Keratinocyte (primary cell): ENCODE measurements at regions not wholly inside any gene's neighbourhood (a gene's known extent, or its start where the extent isn't known, plus 50 kb on each side); places are given as distances from the start of the nearest gene placed in this dataset.

Experiments
- DNase-seq: peaks from one replicate; pipeline ENCODE4 v3.0.0-alpha.2; 2011; ENCODE audit warnings: low read depth, missing footprints, low spot score
- FAIRE-seq: peaks from 2 replicates; lab custom pipeline; 2011; peaks lifted over from hg19 to GRCh38; lab: Jason Lieb, UNC
- H2AFZ ChIP-seq: 2 replicates; pipeline ENCODE4 v1.6.0; 2012; ENCODE audit warnings: low read length, control low read depth, inconsistent platforms; ENCODE audit not compliant: control insufficient read depth
- H3K27ac ChIP-seq: 2 replicates; pipeline ENCODE4 v1.5.1; 2011; ENCODE audit warnings: low read length; ENCODE audit not compliant: control insufficient read depth, insufficient read depth
- H3K27me3 ChIP-seq: 3 replicates; pipeline ENCODE4 v1.6.0; 2011; ENCODE audit warnings: low read length; ENCODE audit not compliant: control insufficient read depth, insufficient read depth; ENCODE audit errors: extremely low read depth
- H3K36me3 ChIP-seq, 2 experiments: 2 replicates in 1 of 2; 3 replicates in 1 of 2; pipeline ENCODE4 v1.5.1; 2011; ENCODE audit warnings: low read length in 2 of 2, mild to moderate bottlenecking in 1 of 2; ENCODE audit not compliant: control insufficient read depth in 2 of 2, insufficient read depth in 2 of 2; ENCODE audit errors: extremely low read depth in 1 of 2
- H3K4me1 ChIP-seq: 3 replicates; pipeline ENCODE4 v1.5.1; 2011; ENCODE audit warnings: low read length; ENCODE audit not compliant: control insufficient read depth, insufficient read depth; ENCODE audit errors: extremely low read depth
- H3K4me2 ChIP-seq: 3 replicates; pipeline ENCODE4 v1.6.0; 2011; ENCODE audit warnings: low read depth, low read length; ENCODE audit not compliant: control insufficient read depth, insufficient read depth; ENCODE audit errors: extremely low read depth
- H3K4me3 ChIP-seq, 3 experiments: fragments of 200-600 bp in 1 of 3; sonication (generic) in 1 of 3; 2 replicates in 2 of 3; 3 replicates in 1 of 3; pipeline ENCODE4 v1.5.1; 2011 to 2016; ENCODE audit warnings: low read length in 3 of 3, mild to moderate bottlenecking in 3 of 3, control low read depth in 2 of 3, inconsistent platforms in 1 of 3, low read depth in 1 of 3, mixed read lengths in 1 of 3, mixed run types in 1 of 3, moderate library complexity in 1 of 3; ENCODE audit not compliant: control insufficient read depth in 2 of 3, insufficient read depth in 2 of 3; ENCODE audit errors: extremely low read depth in 1 of 3
- H3K79me2 ChIP-seq: 2 replicates; pipeline ENCODE4 v1.6.0; 2012; ENCODE audit warnings: low read length; ENCODE audit not compliant: control insufficient read depth, insufficient read depth
- H3K9ac ChIP-seq: 3 replicates; pipeline ENCODE4 v1.6.0; 2011; ENCODE audit warnings: low read length; ENCODE audit not compliant: control insufficient read depth, insufficient read depth; ENCODE audit errors: extremely low read depth
- H3K9me1 ChIP-seq: 3 replicates; pipeline ENCODE4 v1.6.0; 2011; ENCODE audit warnings: low read length; ENCODE audit not compliant: control insufficient read depth, insufficient read depth; ENCODE audit errors: extremely low read depth
- H3K9me3 ChIP-seq: 2 replicates; pipeline ENCODE4 v1.5.1; 2012; ENCODE audit warnings: low read depth, low read length; ENCODE audit not compliant: control insufficient read depth
- H4K20me1 ChIP-seq: 3 replicates; pipeline ENCODE4 v1.6.0; 2011; ENCODE audit warnings: low read length; ENCODE audit not compliant: control insufficient read depth, insufficient read depth; ENCODE audit errors: extremely low read depth
- CTCF ChIP-seq, 3 experiments: IDR thresholded peaks in 1 of 3; conservative IDR thresholded peaks in 1 of 3; optimal IDR thresholded peaks in 1 of 3; 2 replicates in 2 of 3; 3 replicates in 1 of 3; pipeline versions ENCODE3 to v1.5.1; 2011; ENCODE audit warnings: low read length in 3 of 3, mild to moderate bottlenecking in 3 of 3, moderate library complexity in 2 of 3, control low read depth in 1 of 3, inconsistent platforms in 1 of 3; ENCODE audit not compliant: insufficient read depth in 2 of 3; ENCODE audit errors: extremely low read depth in 1 of 3
- EZH2 ChIP-seq: IDR thresholded peaks from one replicate; pipeline ENCODE4 v1.6.1; 2012; ENCODE audit warnings: inconsistent platforms, mild to moderate bottlenecking, low read length, moderate library complexity
- dilution Hi-C: fragments of 300-500 bp; cut with MboI; formaldehyde crosslinking; loops from one replicate; pipeline ENCODE4 v1.7.0; 2020; ENCODE audit warnings: low sequenced_read_pairs; ENCODE audit not compliant: extremely low pct_ligation_motif_present

GRCh38 chr3:64824394-64824909 is 136.7 kb upstream of the ADAMTS9 start:
- Histone ChIP-seq H2AFZ (no peak overlapping the region), H3K4me2 (no peak overlapping the region), H3K4me1 (no peaks in the 10 kb centered on the region), H4K20me1 (no peaks in the 10 kb centered on the region), H3K9me3 (no peaks in the 10 kb centered on the region), H3K79me2 (no peaks in the 10 kb centered on the region), H3K9me1 (no peaks in the 10 kb centered on the region), H3K27ac (no peak overlapping the region), H3K36me3 (no peaks in the 10 kb centered on the region), H3K4me3 (no peak overlapping the region), H3K9ac (no peak overlapping the region), H3K27me3 (no peaks in the 10 kb centered on the region)
- FAIRE-seq, result no peak
- TF ChIP-seq CTCF (optimal IDR thresholded peaks at IDR 0.05 in 1 of 3, IDR thresholded peaks at IDR 0.05 in 1 of 3, conservative IDR thresholded peaks at IDR 0.05 in 1 of 3; ENCODE audit: extremely low read depth in 1 of 3, insufficient read depth in 2 of 3, low read length in 3 of 3) (no peak), EZH2 (no peak)
- DNase-seq, result no peak
- dilution Hi-C loops, result no loop called here

DNA sequence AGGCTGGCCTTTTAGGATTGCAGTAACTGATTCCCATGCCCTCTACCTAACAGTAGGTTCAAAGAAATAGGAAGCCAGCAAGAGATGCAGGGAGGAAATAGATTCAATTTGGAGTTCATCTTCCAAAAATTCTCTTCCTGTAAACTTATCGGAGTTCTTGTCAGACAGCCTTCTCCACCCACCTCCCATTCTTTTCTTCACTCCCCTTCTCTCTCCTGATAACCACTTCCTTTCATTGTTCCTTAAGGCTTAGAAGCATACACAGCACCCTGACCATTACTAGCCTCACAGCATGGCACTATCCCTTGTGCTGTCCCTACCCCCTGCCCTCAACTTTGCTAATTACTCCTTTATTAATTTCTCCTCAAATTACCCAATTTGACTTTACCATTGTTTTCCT is 130.4 kb upstream of the ADAMTS9 start:
- Histone ChIP-seq H3K79me2 (no peaks in the 10 kb centered on the region), H3K9ac (no peak overlapping the region)

More for the DNA sequence above, 130.4 kb upstream of the ADAMTS9 start:
- TF ChIP-seq CTCF (optimal IDR thresholded peaks at IDR 0.05 in 1 of 3, IDR thresholded peaks at IDR 0.05 in 1 of 3, conservative IDR thresholded peaks at IDR 0.05 in 1 of 3; ENCODE audit: extremely low read depth in 1 of 3, insufficient read depth in 2 of 3, low read length in 3 of 3) (no peak), EZH2 (no peak)
- H3K27ac ChIP-seq, result no peak overlapping the region
- no peak overlapping the region for H2AFZ ChIP-seq
- H3K9me3 ChIP-seq, result no peaks in the 10 kb centered on the region
- no peaks in the 10 kb centered on the region for H3K36me3 ChIP-seq
- no peak overlapping the region for H3K4me3 ChIP-seq
- no peaks in the 10 kb centered on the region for H3K4me1 ChIP-seq
- DNase-seq (no peak), FAIRE-seq (no peak)
- dilution Hi-C loops, result no loop called here
- H3K4me2 ChIP-seq, result no peak overlapping the region
- H4K20me1 ChIP-seq, result no peaks in the 10 kb centered on the region
- H3K9me1 ChIP-seq, result no peaks in the 10 kb centered on the region
- peaks cover 9% of the 10 kb centered on the region for H3K27me3 ChIP-seq
